ENCODE measurements at regions not wholly inside any gene's neighbourhood (a gene's known extent, or its start where the extent isn't known, plus 50 kb on each side); places are given as distances from the start of the nearest gene placed in this dataset.

DNA sequence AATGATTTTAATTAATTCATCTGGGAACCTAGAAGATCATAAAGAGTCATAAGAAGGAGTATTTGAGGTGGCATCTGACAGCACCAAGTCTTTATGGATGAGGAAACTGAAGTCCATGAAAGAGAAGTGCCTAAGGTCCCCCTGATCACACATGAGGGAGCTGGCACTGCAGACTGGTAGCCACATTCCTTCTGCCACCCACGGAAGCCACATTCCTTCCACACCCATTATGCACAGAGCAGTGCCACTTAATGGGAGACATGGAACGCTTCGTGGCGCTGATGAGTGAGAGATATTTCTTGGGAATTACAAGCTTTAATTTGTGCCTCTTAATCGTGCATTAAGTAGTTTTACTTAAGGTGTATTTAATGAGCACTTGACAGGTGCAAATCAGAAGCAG lies 139.3 kb upstream of the NTF3 start:
- Histone ChIP-seq H3K27me3 (ENCODE audit: insufficient read depth, insufficient read length) (no peaks in the 10 kb centered on the region), H3K4me1 (ENCODE audit: insufficient read depth, insufficient read length) (no peaks in the 10 kb centered on the region), H3K36me3 (ENCODE audit: insufficient read depth, insufficient read length, low read length) (peaks cover 36% of the 10 kb centered on the region), H3K4me3 (ENCODE audit: insufficient read length, low read depth) (no peak overlapping the region), H3K9me3 (ENCODE audit: insufficient read depth, low read length) (peaks cover 29% of the 10 kb centered on the region), H3K9ac (ENCODE audit: insufficient read length, low read depth) (no peak overlapping the region)
- TF ChIP-seq YY1 (IDR thresholded peaks at IDR 0.05; ENCODE audit: insufficient read depth, insufficient read length) = no peak
- no peak for TF ChIP-seq ZNF274 (IDR thresholded peaks at IDR 0.05; ENCODE audit: low read depth, low read length)
- no peak for TF ChIP-seq SUZ12 (IDR thresholded peaks at IDR 0.05; ENCODE audit: extremely low read depth, insufficient read depth, insufficient read length)
- no peak for DNase-seq (ENCODE audit: low read depth, low spot score)

DNA sequence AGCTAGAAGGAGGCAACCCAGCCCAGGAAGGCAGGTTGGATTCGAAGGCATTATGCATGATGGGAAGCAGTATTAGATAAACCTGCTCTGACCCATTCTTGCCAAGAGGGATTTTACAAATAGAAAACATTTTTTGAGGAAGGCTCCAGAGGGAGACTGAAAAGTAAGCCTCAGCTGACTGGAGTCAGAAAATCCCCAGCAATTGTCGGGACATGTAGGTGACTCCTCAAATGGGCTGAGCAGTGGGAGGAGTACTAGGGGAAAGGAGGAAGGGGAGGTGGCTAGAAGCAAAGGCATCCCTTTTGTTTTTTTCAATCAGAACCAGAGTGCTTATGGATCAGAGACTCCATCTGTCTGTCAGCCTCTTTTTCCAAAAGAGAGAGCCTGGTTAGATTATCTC lies 138.1 kb upstream of the NTF3 start:
- H3K27me3 ChIP-seq (ENCODE audit: insufficient read depth, insufficient read length) = no peaks in the 10 kb centered on the region
- TF ChIP-seq YY1 (IDR thresholded peaks at IDR 0.05; ENCODE audit: insufficient read depth, insufficient read length) (no peak), SUZ12 (IDR thresholded peaks at IDR 0.05; ENCODE audit: extremely low read depth, insufficient read depth, insufficient read length) (no peak), ZNF274 (IDR thresholded peaks at IDR 0.05; ENCODE audit: low read depth, low read length) (no peak)
- no peak overlapping the region for H3K9ac ChIP-seq (ENCODE audit: insufficient read length, low read depth)
- no peak overlapping the region for H3K4me3 ChIP-seq (ENCODE audit: insufficient read length, low read depth)
- H3K9me3 ChIP-seq (ENCODE audit: insufficient read depth, low read length) = peaks cover 29% of the 10 kb centered on the region
- DNase-seq (ENCODE audit: low read depth, low spot score) = no peak
- no peaks in the 10 kb centered on the region for H3K4me1 ChIP-seq (ENCODE audit: insufficient read depth, insufficient read length)
- peaks cover 40% of the 10 kb centered on the region for H3K36me3 ChIP-seq (ENCODE audit: insufficient read depth, insufficient read length, low read length)

DNA sequence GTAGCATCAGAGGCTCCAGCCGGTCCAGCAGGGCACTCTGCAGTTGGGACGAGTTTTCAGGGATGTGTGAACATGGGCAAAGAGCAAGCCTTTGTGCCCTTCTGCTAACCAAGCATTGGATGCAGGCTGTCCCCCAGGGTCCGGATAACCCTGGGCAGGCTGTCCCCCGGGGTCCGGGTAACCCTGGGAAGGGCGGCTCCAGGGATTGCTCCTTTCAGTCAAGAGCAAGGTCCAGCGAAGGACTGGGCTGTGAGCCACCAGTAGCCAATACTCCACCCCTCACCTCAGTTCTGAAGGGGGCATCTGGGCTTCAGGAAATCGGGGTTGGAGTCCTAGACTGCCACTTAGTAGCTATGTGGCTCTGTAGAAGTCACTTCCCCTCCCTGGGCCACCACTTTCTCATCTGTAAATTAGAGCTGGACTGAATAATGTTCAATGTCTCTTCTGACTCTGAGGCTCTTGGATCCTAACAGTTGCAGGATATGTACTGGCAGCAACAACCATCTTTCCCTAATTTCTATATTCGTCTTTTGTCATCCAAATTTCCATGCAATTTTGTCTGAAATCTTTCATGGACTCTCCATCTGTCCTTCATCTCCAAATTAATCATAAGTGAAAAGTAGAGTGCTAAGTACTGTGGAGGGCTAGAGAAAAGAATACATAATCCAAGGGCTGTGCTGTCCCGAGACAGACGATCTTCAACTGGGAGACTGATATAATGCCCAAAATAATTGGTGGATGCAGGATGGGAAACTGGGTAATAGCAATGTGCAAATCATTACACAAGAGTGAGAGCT lies 137.4 kb upstream of the NTF3 start:
- Histone ChIP-seq H3K27me3 (ENCODE audit: insufficient read depth, insufficient read length) (no peaks in the 10 kb centered on the region), H3K9ac (ENCODE audit: insufficient read length, low read depth) (no peak overlapping the region), H3K36me3 (ENCODE audit: insufficient read depth, insufficient read length, low read length) (peaks cover 40% of the 10 kb centered on the region), H3K9me3 (ENCODE audit: insufficient read depth, low read length) (peaks cover 29% of the 10 kb centered on the region), H3K4me1 (ENCODE audit: insufficient read depth, insufficient read length) (no peaks in the 10 kb centered on the region), H3K4me3 (ENCODE audit: insufficient read length, low read depth) (no peak overlapping the region)
- no peak for DNase-seq (ENCODE audit: low read depth, low spot score)
- TF ChIP-seq ZNF274 (IDR thresholded peaks at IDR 0.05; ENCODE audit: low read depth, low read length) (no peak), SUZ12 (IDR thresholded peaks at IDR 0.05; ENCODE audit: extremely low read depth, insufficient read depth, insufficient read length) (no peak)

DNA sequence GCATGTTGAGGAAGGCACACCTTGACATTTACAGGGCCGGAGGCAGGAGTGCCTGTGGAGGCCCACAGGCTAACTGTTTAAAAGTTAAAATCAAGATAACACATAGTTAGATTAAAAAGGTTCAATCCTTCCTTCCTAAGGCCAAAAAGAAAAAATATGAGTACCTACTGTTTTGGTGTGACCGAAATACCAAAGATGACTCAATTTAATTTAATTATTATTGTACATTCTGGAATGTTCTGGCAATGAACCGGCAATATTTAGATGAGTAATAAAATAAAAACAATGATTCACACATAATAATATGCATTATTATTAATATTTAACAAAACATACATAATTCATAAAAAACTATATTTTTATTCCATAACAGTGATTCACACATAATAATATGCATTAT lies 136.8 kb upstream of the NTF3 start:
- TF ChIP-seq SUZ12 (IDR thresholded peaks at IDR 0.05; ENCODE audit: extremely low read depth, insufficient read depth, insufficient read length) (no peak), YY1 (IDR thresholded peaks at IDR 0.05; ENCODE audit: insufficient read depth, insufficient read length) (no peak), ZNF274 (IDR thresholded peaks at IDR 0.05; ENCODE audit: low read depth, low read length) (no peak)

DNA sequence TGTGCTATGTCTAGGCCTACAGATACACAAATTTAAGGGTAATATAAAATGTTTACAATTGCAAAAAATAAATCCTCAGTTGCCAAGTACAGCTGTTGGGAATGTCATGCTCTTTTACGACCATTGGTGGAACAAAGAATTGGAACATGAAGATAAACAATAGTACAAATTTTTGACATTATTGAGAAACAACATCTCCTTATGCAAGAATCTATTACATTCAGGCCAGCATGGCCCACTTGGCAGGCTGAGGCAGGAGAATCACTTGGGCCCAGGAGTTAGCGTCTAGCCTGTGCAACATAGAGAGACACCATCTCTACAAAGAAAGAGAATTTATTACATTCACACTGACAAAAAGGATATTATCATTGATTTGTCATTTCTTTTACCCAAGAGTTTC lies 135.9 kb upstream of the NTF3 start:
- H3K4me1 ChIP-seq (ENCODE audit: insufficient read depth, insufficient read length) = no peaks in the 10 kb centered on the region
- no peaks in the 10 kb centered on the region for H3K27me3 ChIP-seq (ENCODE audit: insufficient read depth, insufficient read length)
- no peak overlapping the region for H3K9ac ChIP-seq (ENCODE audit: insufficient read length, low read depth)
- DNase-seq (ENCODE audit: low read depth, low spot score) = no peak
- H3K9me3 ChIP-seq (ENCODE audit: insufficient read depth, low read length) = peaks cover 28% of the 10 kb centered on the region
- H3K4me3 ChIP-seq (ENCODE audit: insufficient read length, low read depth) = no peak overlapping the region
- TF ChIP-seq YY1 (IDR thresholded peaks at IDR 0.05; ENCODE audit: insufficient read depth, insufficient read length) = no peak
- no peak for TF ChIP-seq SUZ12 (IDR thresholded peaks at IDR 0.05; ENCODE audit: extremely low read depth, insufficient read depth, insufficient read length)
- no peak for TF ChIP-seq ZNF274 (IDR thresholded peaks at IDR 0.05; ENCODE audit: low read depth, low read length)
- H3K36me3 ChIP-seq (ENCODE audit: insufficient read depth, insufficient read length, low read length) = peaks cover 51% of the 10 kb centered on the region

More for the DNA sequence above, 136.8 kb upstream of the NTF3 start:
- Histone ChIP-seq H3K27me3 (ENCODE audit: insufficient read depth, insufficient read length) (no peaks in the 10 kb centered on the region), H3K4me1 (ENCODE audit: insufficient read depth, insufficient read length) (no peaks in the 10 kb centered on the region), H3K9ac (ENCODE audit: insufficient read length, low read depth) (no peak overlapping the region), H3K36me3 (ENCODE audit: insufficient read depth, insufficient read length, low read length) (peaks cover 44% of the 10 kb centered on the region), H3K9me3 (ENCODE audit: insufficient read depth, low read length) (peaks cover 29% of the 10 kb centered on the region), H3K4me3 (ENCODE audit: insufficient read length, low read depth) (no peak overlapping the region)
- DNase-seq (ENCODE audit: low read depth, low spot score) = no peak

DNA sequence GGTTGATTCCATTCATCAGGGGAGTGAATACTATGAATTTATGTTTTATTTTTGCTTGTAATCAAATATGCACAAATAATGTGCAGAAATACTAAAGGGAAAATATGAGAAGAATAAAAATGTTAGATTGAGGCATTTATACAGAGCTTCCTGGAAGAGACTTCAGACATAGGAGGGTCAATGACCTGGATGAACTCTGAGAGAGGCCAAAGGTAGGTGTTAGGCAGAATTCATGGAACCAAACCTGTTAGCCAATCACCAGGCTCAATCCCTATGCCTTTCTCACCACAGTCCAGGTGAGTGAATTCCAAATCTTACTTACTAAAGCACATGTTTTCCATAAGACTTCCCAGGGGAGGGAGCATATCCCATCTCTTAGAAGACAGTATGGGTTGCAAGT lies 130.4 kb upstream of the NTF3 start:
- Histone ChIP-seq H3K9me3 (ENCODE audit: insufficient read depth, low read length) (no peaks in the 10 kb centered on the region), H3K9ac (ENCODE audit: insufficient read length, low read depth) (no peak overlapping the region), H3K4me1 (ENCODE audit: insufficient read depth, insufficient read length) (no peaks in the 10 kb centered on the region), H3K36me3 (ENCODE audit: insufficient read depth, insufficient read length, low read length) (peaks cover 26% of the 10 kb centered on the region), H3K27me3 (ENCODE audit: insufficient read depth, insufficient read length) (no peaks in the 10 kb centered on the region), H3K4me3 (ENCODE audit: insufficient read length, low read depth) (no peak overlapping the region)
- no peak for TF ChIP-seq SUZ12 (IDR thresholded peaks at IDR 0.05; ENCODE audit: extremely low read depth, insufficient read depth, insufficient read length)
- TF ChIP-seq ZNF274 (IDR thresholded peaks at IDR 0.05; ENCODE audit: low read depth, low read length) = no peak
- no peak for TF ChIP-seq YY1 (IDR thresholded peaks at IDR 0.05; ENCODE audit: insufficient read depth, insufficient read length)
- DNase-seq (ENCODE audit: low read depth, low spot score) = no peak

DNA sequence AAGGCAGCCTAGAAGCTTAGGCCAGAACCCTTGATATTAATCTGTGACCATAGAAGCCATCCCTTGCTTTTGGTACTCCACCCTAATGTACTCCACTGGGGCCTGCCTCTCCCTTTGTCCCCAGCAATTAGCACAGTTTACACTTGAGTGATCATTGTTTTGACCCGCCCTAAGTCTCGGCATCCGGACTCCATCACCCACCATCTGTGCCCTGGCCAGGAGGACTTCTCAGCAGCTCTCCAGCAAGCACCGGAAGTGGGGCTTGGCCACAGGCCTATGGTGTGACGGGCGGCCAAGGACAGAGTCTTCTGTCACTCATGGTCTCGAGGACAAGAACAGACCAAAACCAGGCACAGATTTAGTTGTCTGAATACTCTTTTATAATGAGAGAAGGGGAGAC lies 126.5 kb upstream of the NTF3 start:
- no peaks in the 10 kb centered on the region for H3K9me3 ChIP-seq (ENCODE audit: insufficient read depth, low read length)
- no peaks in the 10 kb centered on the region for H3K27me3 ChIP-seq (ENCODE audit: insufficient read depth, insufficient read length)
- H3K4me1 ChIP-seq (ENCODE audit: insufficient read depth, insufficient read length) = no peaks in the 10 kb centered on the region
- peaks cover 15% of the 10 kb centered on the region for H3K36me3 ChIP-seq (ENCODE audit: insufficient read depth, insufficient read length, low read length)
- TF ChIP-seq SUZ12 (IDR thresholded peaks at IDR 0.05; ENCODE audit: extremely low read depth, insufficient read depth, insufficient read length) (no peak), ZNF274 (IDR thresholded peaks at IDR 0.05; ENCODE audit: low read depth, low read length) (no peak), YY1 (IDR thresholded peaks at IDR 0.05; ENCODE audit: insufficient read depth, insufficient read length) (no peak)
- DNase-seq (ENCODE audit: low read depth, low spot score) = no peak
- H3K4me3 ChIP-seq (ENCODE audit: insufficient read length, low read depth) = no peak overlapping the region
- no peak overlapping the region for H3K9ac ChIP-seq (ENCODE audit: insufficient read length, low read depth)
